RWPE1 (cell line): ENCODE measurements at regions not wholly inside any gene's neighbourhood (a gene's known extent, or its start where the extent isn't known, plus 50 kb on each side); places are given as distances from the start of the nearest gene placed in this dataset.

Experiments used
- CTCF ChIA-PET: fragments of 350-600 bp; sonication (Branson Sonifier 250); formaldehyde crosslinking; extraction: SDS; loops from one replicate; lab custom pipeline; 2021; lab: Yijun Ruan, JAX
- POLR2A ChIA-PET: fragments of 400-600 bp; formaldehyde crosslinking; extraction: SDS; loops from one replicate; lab custom pipeline; 2020; ENCODE audit warnings: antibody characterized with exemption; ENCODE audit not compliant: low non-redundant PET; lab: Yijun Ruan, JAX
- DNase-seq: peaks from one replicate; pipeline ENCODE4 v3.0.0; 2012; ENCODE audit warnings: low spot score
- H3K27ac ChIP-seq: fragments of 450-650 bp; 2 replicates; pipeline ENCODE4 v1.5.1; 2017
- TF ChIP-seq, protein P1 (sequence below): fragments of 450-650 bp; conservative IDR thresholded peaks from 2 replicates; pipeline ENCODE4 v1.5.1; 2017; ENCODE audit warnings: low read depth, mild to moderate bottlenecking

GRCh38 chr15:62636823-62637573 is 405.5 kb upstream of the TPM1 start:
- POLR2A ChIA-PET = no interaction called here
- DNase-seq = no peak
- CTCF ChIA-PET = interaction anchor here (0.6 to 0.9 kb wide), 3 partner anchors 9 to 415 kb away, joined by 3 read pairs; no protein-coding TSS in a partner anchor
- no peak overlapping the region for H3K27ac ChIP-seq
- TF ChIP-seq, protein P1, sequence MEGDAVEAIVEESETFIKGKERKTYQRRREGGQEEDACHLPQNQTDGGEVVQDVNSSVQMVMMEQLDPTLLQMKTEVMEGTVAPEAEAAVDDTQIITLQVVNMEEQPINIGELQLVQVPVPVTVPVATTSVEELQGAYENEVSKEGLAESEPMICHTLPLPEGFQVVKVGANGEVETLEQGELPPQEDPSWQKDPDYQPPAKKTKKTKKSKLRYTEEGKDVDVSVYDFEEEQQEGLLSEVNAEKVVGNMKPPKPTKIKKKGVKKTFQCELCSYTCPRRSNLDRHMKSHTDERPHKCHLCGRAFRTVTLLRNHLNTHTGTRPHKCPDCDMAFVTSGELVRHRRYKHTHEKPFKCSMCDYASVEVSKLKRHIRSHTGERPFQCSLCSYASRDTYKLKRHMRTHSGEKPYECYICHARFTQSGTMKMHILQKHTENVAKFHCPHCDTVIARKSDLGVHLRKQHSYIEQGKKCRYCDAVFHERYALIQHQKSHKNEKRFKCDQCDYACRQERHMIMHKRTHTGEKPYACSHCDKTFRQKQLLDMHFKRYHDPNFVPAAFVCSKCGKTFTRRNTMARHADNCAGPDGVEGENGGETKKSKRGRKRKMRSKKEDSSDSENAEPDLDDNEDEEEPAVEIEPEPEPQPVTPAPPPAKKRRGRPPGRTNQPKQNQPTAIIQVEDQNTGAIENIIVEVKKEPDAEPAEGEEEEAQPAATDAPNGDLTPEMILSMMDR = no peak

DNA sequence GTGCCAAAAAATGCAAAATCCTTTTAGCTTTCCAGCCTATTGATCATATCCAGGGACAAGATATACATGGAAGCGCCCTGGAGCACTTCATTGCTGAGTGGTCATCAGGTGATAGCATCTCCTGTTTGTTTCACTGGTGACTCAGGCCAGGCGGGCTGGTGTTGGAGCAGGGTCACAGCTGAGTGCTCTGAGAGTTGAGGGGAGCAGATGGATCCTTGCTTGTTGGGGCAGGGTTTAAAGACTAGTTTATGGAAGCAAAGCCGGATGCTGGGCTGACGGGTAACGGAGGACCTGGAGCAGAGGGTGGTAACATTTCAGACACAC is 405.0 kb upstream of the TPM1 start:
- CTCF ChIA-PET = interaction anchor here (0.6 to 0.9 kb wide), 3 partner anchors 8 to 415 kb away, joined by 3 read pairs; no protein-coding TSS in a partner anchor
- TF ChIP-seq, protein P1 = no peak
- H3K27ac ChIP-seq = no peak overlapping the region
- POLR2A ChIA-PET = no interaction called here
- no peak for DNase-seq

- DNase-seq = no peak
- POLR2A ChIA-PET = no interaction called here
- CTCF ChIA-PET = interaction anchor here (0.7 to 0.9 kb wide), 2 partner anchors 8 to 105 kb away, joined by 3 read pairs; no protein-coding TSS in a partner anchor
- TF ChIP-seq, protein P1 = no peak
- H3K27ac ChIP-seq = no peak overlapping the region
These were observed 404.5 kb upstream of the TPM1 start for GRCh38 chr15:62637950-62638619.

DNA sequence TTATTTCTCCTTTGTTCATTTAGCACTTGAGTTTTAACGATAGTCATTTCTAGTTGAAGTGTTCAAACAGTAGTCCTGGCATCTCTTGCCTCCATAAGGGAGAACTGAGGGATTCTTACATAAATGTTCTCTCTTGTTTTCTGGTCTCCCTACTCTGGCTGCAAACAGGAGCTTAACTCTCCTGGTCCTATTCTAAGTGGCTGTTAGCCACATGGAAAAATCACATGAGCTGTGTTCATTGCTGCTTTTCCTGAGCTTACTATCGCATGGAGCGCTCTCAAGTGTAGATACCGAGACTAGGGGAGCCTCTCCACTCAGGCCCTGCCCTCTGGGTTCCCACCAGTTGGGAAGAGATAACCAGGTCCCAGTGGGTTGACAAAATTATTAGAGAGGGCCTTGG is 403.1 kb upstream of the TPM1 start:
- TF ChIP-seq, protein P1 = no peak
- ChIA-PET CTCF (no interaction called here), POLR2A (no interaction called here)
- H3K27ac ChIP-seq = no peak overlapping the region
- DNase-seq = no peak

DNA sequence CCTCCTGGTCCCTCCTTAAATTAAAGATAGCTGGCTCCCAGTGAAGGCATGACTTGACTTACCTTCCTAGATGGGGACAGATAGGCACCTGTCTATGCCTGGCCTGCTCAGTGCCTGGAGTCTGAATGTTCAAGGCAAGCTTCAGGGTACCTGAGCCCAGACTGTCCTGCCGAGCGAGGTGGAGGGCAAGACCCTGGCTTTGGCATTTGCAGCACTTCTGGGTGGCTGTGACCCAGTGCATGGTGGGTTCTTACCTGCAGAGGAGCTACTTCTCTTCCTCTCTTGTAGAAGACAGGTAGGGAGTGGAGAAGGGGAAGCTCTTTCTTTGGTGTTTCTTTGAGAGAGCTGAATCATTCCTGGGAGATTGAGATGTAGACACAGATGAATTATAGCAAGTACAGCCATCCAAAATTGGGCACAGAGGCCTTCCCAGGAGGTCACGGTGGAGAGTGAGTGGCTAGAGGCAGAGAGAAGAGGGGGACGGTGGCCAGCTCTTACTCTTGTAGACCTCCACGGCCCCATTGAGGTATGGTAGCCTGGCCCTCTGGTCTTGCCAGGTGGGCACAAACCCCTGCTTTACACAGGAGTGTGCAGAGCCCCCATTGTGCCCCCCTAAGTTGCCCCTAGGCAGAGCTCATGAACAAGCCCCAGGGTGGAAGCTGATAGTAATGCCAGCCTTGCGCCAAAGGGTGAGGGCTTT is 402.5 kb upstream of the TPM1 start:
- DNase-seq = no peak
- TF ChIP-seq, protein P1 = no peak
- ChIA-PET CTCF (no interaction called here), POLR2A (no interaction called here)
- no peak overlapping the region for H3K27ac ChIP-seq

DNA sequence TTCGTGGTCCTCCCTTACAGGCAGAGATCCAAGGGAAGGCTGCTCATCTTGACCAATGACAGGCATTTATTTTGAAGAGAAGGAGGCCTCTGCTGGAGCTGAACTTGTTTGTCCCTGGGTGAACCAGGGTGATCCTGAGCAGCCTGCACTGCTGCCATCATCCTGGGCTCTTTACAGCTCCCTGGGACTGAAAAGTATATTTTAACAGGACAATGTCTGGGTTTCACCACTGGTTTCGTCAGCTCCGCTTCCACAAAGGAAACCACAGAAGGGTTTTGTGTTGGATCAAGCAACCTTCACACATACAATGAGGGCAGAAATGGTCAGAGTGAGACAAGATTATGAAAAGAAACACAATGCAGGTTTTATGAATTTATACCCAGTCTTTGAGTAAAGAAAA is 400.7 kb upstream of the TPM1 start:
- POLR2A ChIA-PET = no interaction called here
- no peak overlapping the region for H3K27ac ChIP-seq
- no peak for DNase-seq
- TF ChIP-seq, protein P1 = no peak
- CTCF ChIA-PET = no interaction called here
